ENCODE measurements at regions not wholly inside any gene's neighbourhood (a gene's known extent, or its start where the extent isn't known, plus 50 kb on each side); places are given as distances from the start of the nearest gene placed in this dataset.
"Not testable (repeated sequence)": the region's sequence is repeated elsewhere in the genome, so short reads cannot be mapped to it uniquely, and the experiment has no call there.

DNA sequence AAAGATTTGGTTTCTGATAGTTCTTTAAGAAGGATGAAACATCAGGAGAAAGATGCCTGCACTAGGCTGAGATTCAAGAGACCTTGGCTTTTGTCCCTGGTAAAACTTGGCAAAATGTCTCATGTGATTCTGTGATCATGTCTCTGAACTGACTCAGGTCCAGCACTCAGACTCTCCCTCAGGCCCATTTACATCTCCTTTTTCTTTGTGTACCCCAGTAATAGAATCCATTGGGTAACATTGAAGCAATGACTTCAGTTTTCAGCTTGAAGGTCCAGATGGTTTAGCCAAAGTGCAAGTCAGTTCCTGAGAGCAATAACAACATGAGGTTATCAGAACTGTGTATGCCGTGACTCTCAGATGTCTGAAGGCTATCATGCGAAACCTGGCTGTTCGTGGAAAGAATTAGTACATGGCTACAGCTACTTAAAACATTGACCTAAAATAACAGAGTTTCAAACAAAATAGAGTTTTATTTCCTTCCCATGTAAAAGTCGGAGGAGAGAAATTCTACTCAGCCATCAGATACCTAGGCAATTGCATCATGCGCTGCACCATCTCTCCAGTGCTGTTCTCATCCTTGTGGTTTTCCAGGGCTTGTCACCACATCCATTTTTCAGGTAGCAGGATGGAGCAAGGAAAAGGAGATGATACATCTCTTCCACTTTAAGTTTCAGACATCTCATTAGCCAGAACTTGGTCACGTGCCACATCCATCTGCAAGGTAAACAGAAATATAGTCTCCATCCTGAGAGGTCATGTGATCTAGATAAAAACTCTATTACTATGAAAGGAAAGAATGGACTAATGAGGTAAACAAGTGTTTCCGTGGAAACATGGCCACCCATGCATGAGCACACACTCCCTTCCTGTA is 117.3 kb downstream of the POSTN start:
- peaks cover 0 to 8% (median 5%) of the 10 kb centered on the region in 10 experiments; a peak in 7 of 20 replicates for H3K4me1 ChIP-seq
- H3K9me3 ChIP-seq (replicated peaks in 1 of 11), result no peaks in the 10 kb centered on the region
- no peak for TF ChIP-seq Cebpa-rat (IDR thresholded peaks at IDR 0.05)
- H3K27me3 ChIP-seq, result no peaks in the 10 kb centered on the region
- H3K4me2 ChIP-seq, result peak overlapping the region in 3 of 11 experiments; percentile 1 to 19 (median 6); a peak in 1 of 22 replicates
- H3K36me3 ChIP-seq, result no peaks in the 10 kb centered on the region
- H3K4me3 ChIP-seq, result no peak overlapping the region
- H3K9ac ChIP-seq, result no peak overlapping the region
- H4K20me1 ChIP-seq, result no peaks in the 10 kb centered on the region
- no peak overlapping the region for H3K27ac ChIP-seq

DNA sequence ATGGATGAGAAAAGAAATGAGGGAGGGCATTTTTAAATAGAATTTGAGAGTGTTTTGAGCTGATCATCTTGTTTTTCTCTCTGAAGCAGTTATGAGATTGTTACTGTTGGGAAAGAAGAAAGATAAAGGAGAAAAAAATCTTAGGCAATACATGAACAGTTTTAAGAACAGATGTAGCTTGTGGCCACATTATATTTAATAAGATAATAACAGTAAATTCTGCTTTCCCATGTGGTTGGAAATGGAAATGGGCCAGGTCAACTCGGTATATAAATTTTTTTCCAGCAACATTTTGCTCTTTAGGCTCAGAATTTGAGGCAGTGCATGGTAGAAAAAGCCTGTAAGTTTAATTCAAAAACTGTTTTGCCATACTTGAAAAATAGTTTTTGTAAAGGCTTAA is 118.7 kb downstream of the POSTN start:
- no peak overlapping the region for H3K4me3 ChIP-seq
- H3K36me3 ChIP-seq, result no peaks in the 10 kb centered on the region
- H3K27me3 ChIP-seq, result no peaks in the 10 kb centered on the region
- H3K27ac ChIP-seq, result no peak overlapping the region
- H3K4me2 ChIP-seq, result no peak overlapping the region
- H3K4me1 ChIP-seq, result peaks cover 0 to 6% (median 0%) of the 10 kb centered on the region in 10 experiments; a peak in 3 of 20 replicates
- H4K20me1 ChIP-seq, result no peaks in the 10 kb centered on the region
- H3K9ac ChIP-seq, result no peak overlapping the region
- no peak for TF ChIP-seq Cebpa-rat (IDR thresholded peaks at IDR 0.05)
- no peaks in the 10 kb centered on the region for H3K9me3 ChIP-seq (replicated peaks in 1 of 11)

DNA sequence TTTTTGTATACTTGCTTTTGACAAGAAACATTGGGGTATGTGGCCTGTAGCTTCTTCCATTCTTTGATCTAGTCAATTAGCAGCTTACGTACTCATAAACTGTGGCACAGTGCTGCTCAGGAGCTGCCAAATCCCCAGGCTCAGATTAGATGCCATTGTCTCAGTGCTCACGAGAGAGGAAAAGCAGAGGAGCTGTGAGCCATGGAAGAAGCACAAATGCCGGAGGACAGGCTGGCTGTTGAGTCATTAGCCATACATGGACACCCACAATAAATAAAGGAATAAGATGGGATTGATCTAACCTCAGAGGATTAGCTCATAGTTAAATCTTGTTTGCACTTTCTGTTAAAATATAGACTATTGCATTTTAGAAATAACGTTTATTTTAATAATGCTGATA is 121.7 kb downstream of the POSTN start:
- H3K36me3 ChIP-seq, result no peaks in the 10 kb centered on the region
- peaks cover 0 to 6% (median 0%) of the 10 kb centered on the region in 10 experiments; a peak in 3 of 20 replicates for H3K4me1 ChIP-seq
- H3K27ac ChIP-seq, result no peak overlapping the region
- TF ChIP-seq Cebpa-rat (IDR thresholded peaks at IDR 0.05), result no peak
- H4K20me1 ChIP-seq, result no peaks in the 10 kb centered on the region
- no peak overlapping the region for H3K4me2 ChIP-seq
- peaks cover 0 to 11% (median 7%) of the 10 kb centered on the region in 11 experiments; a peak in 10 of 22 replicates for H3K9me3 ChIP-seq (replicated peaks in 1 of 11)
- no peak overlapping the region for H3K4me3 ChIP-seq
- H3K9ac ChIP-seq, result no peak overlapping the region
- H3K27me3 ChIP-seq, result no peaks in the 10 kb centered on the region

DNA sequence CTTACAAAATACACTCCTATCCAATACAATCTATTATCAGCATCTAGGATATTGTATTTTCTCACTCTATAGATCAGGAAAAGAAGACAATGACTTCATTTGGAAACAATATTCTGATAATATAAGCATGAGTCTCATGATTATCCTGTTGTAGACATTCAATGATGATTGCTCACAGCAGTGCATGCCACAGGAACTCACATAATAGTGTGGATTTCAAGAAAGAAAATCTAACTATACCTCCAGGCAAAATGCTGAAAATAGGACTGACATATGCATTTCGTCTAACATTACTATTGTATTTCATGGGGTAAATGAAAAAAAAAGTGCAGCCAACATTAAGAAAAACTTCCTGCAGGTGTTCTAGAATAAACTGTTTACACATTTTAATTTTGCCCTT is 122.6 kb downstream of the POSTN start:
- Histone ChIP-seq H3K4me3 (no peak overlapping the region), H3K27me3 (no peaks in the 10 kb centered on the region), H3K36me3 (no peaks in the 10 kb centered on the region), H4K20me1 (no peaks in the 10 kb centered on the region), H3K27ac (no peak overlapping the region), H3K4me2 (no peak overlapping the region), H3K4me1 (0 out of 20 replicates have a peak, but pooled peaks cover 0 to 3% (median 0%) of the 10 kb centered on the region in 10 experiments), H3K9me3 (replicated peaks in 1 of 11) (peaks cover 0 to 11% (median 7%) of the 10 kb centered on the region in 11 experiments; a peak in 10 of 22 replicates), H3K9ac (no peak overlapping the region)
- no peak for TF ChIP-seq Cebpa-rat (IDR thresholded peaks at IDR 0.05)

DNA sequence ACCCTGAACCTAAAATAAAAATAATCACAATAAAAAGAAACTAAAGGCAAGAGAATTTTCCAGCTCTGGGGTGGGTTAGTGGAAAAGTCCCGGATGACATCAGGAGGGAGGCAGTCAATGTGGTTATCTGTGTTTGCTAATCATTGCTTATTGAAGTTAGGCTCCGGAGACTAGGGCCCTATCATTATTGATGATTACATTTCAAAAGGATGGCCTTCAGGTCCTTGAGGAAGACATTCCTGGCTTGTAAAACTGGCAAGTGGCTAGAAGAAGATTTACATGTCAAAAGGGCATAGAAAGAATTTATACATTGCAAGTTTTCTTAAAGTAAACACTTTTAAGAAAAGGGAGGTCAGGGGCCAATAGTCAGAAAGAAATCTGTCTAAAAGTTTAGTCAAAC is 123.4 kb downstream of the POSTN start:
- Histone ChIP-seq H3K4me1 (0 out of 20 replicates have a peak, but pooled peaks cover 0 to 3% (median 0%) of the 10 kb centered on the region in 10 experiments), H3K27ac (no peak overlapping the region), H3K4me2 (no peak overlapping the region), H3K4me3 (no peak overlapping the region), H4K20me1 (no peaks in the 10 kb centered on the region), H3K9ac (no peak overlapping the region), H3K9me3 (replicated peaks in 1 of 11) (peaks cover 0 to 11% (median 7%) of the 10 kb centered on the region in 11 experiments; a peak in 10 of 22 replicates), H3K27me3 (no peaks in the 10 kb centered on the region), H3K36me3 (no peaks in the 10 kb centered on the region)
- TF ChIP-seq Cebpa-rat (IDR thresholded peaks at IDR 0.05), result no peak

DNA sequence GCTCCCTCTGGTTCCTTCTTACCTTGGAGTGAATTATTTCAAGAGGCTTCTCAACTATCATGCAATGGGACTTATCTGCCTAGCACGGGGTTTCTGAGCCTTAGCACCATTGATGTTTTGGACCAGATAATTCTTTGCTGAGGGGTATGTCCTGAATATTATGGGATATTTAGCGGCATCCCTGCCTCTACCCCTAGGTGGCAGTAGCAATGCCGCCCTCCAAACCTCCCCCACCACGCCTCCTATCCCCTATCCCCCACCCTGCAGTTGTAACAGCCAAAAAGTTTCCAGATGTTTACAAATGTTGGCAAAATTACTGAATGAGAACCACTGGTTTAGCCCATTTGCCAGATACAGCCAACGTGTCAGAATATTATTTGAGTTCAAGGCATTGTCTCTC is 125.5 kb downstream of the POSTN start:
- no peak overlapping the region for H3K27ac ChIP-seq
- H3K27me3 ChIP-seq, result no peaks in the 10 kb centered on the region
- no peak for TF ChIP-seq Cebpa-rat (IDR thresholded peaks at IDR 0.05)
- no peaks in the 10 kb centered on the region for H3K36me3 ChIP-seq
- 0 out of 20 replicates have a peak, but pooled peaks cover 0 to 3% (median 0%) of the 10 kb centered on the region in 10 experiments for H3K4me1 ChIP-seq
- no peak overlapping the region for H3K9ac ChIP-seq
- H3K4me2 ChIP-seq, result no peak overlapping the region
- H3K9me3 ChIP-seq (replicated peaks in 1 of 11), result peaks cover 0 to 11% (median 7%) of the 10 kb centered on the region in 11 experiments; a peak in 10 of 22 replicates
- no peak overlapping the region for H3K4me3 ChIP-seq
- no peaks in the 10 kb centered on the region for H4K20me1 ChIP-seq

DNA sequence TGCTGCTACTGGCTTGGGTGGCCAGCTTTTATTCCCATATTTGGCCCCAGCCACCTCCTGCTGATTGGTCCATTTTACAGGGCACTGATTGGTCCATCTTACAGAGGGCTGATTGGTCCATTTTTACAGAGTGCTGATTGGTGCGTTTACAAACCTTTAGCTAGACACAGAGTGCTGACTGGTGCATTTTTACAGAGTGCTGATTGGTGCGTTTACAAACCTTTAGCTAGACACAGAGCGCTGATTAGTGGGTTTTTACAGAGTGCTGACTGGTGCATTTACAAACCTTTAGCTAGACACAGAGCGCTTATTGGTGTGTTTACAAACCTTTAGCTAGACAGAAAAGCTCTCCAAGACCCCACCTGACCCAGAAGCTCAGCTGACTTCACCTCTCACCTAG is 126.3 kb downstream of the POSTN start:
- H3K27ac ChIP-seq, H3K9ac ChIP-seq, H4K20me1 ChIP-seq, H3K4me3 ChIP-seq, H3K4me2 ChIP-seq, H3K36me3 ChIP-seq, H3K4me1 ChIP-seq, H3K27me3 ChIP-seq: not testable (repeated sequence)
- H3K9me3 ChIP-seq (replicated peaks in 1 of 11), result peaks cover 0 to 11% (median 7%) of the 10 kb centered on the region in 11 experiments; a peak in 10 of 22 replicates

DNA sequence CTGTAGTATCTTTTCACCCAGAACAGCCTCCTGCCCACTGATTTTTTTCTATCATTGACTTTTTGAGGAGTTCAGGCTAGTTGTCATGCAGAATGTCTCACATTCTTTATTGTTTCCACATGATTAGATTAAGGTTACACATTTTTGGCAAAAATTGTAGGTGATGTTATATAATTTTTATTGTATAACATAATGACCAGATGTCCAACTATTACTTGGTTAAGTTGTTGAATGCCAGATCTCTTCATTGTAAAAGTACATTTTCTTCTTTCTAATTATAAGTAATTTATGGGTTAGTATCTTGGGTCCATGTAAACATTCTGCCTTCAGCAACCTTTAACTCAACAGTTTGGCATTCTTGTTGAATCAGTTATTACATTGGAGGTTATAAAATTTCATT is 138.4 kb downstream of the POSTN start:
- H3K4me3 ChIP-seq, result no peak overlapping the region

DNA sequence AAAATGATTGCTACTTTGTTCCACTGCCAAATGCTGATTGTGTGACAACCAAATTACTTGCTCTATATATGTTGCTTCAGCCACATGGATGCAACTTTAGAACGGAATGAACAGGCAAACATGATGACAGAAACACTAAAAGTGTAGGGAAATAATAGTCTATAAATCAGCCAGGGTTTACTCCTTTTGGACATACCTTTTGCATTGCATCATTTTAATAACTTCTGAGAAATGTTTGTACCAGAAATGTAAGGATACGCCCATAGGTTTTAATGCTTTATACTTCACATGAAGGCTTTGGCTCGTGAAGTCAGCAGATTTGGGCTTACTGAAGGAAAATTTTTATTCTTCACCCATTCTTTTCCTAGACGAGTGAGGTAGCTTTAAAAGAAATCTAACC is 141.0 kb downstream of the POSTN start:
- H3K27ac ChIP-seq, result no peak overlapping the region
- no peak overlapping the region for H3K4me2 ChIP-seq
- no peak overlapping the region for H3K4me3 ChIP-seq
- no peaks in the 10 kb centered on the region for H4K20me1 ChIP-seq
- H3K9ac ChIP-seq, result no peak overlapping the region
- no peaks in the 10 kb centered on the region for H3K36me3 ChIP-seq
- H3K4me1 ChIP-seq, result peaks cover 0 to 3% (median 0%) of the 10 kb centered on the region in 10 experiments; a peak in 1 of 20 replicates
- no peak for TF ChIP-seq Cebpa-rat (IDR thresholded peaks at IDR 0.05)
- peaks cover 0 to 5% (median 0%) of the 10 kb centered on the region in 11 experiments; a peak in 1 of 22 replicates for H3K9me3 ChIP-seq (replicated peaks in 1 of 11)
- H3K27me3 ChIP-seq, result no peaks in the 10 kb centered on the region

More for the DNA sequence above, 138.4 kb downstream of the POSTN start:
- H3K4me1 ChIP-seq, result no peaks in the 10 kb centered on the region
- H3K4me2 ChIP-seq, result no peak overlapping the region
- TF ChIP-seq Cebpa-rat (IDR thresholded peaks at IDR 0.05), result no peak
- no peaks in the 10 kb centered on the region for H3K36me3 ChIP-seq
- no peaks in the 10 kb centered on the region for H3K27me3 ChIP-seq
- no peaks in the 10 kb centered on the region for H4K20me1 ChIP-seq
- no peaks in the 10 kb centered on the region for H3K9me3 ChIP-seq (replicated peaks in 1 of 11)
- H3K27ac ChIP-seq, result no peak overlapping the region
- H3K9ac ChIP-seq, result no peak overlapping the region

All from BLaER1 treated with 17β-estradiol and CSF1 and Interleukin-3, amounts not matched to agents 10 nM and 100 nM (cell line).